ENCODE measurements at regions not wholly inside any gene's neighbourhood (a gene's known extent, or its start where the extent isn't known, plus 50 kb on each side); places are given as distances from the start of the nearest gene placed in this dataset.
A peak's percentile ranks its signal among the peaks of the same experiment; 100 is the strongest.

GRCh38 chr22:48335442-48336139, 1492.1 kb downstream of the BRD1 start:
- ATAC-seq (ENCODE audit: poor library complexity) (no peak), DNase-seq (no peak)
- intact Hi-C loops (cut with DNase I), result no loop called here

- intact Hi-C loops (cut with DNase I), result no loop called here
- no peak for ATAC-seq (ENCODE audit: poor library complexity)
- no peak for DNase-seq
Observed at GRCh38 chr22:48334971-48335370, 1492.7 kb downstream of the BRD1 start.

- no peak for ATAC-seq (ENCODE audit: poor library complexity)
- no peak for DNase-seq
- intact Hi-C loops (cut with DNase I), result no loop called here
Observed at GRCh38 chr22:48333816-48334735, 1493.6 kb downstream of the BRD1 start.

- no peak for DNase-seq
- ATAC-seq (ENCODE audit: poor library complexity), result no peak
- intact Hi-C loops (cut with DNase I), result no loop called here
Observed at GRCh38 chr22:48333323-48333763, 1494.3 kb downstream of the BRD1 start.

- DNase-seq (no peak), ATAC-seq (ENCODE audit: poor library complexity) (no peak)
- intact Hi-C loops (cut with DNase I), result no loop called here
Observed at GRCh38 chr22:48332438-48333322, 1495.0 kb downstream of the BRD1 start.

GRCh38 chr22:48331691-48332220, 1495.9 kb downstream of the BRD1 start:
- ATAC-seq (ENCODE audit: poor library complexity) (no peak), DNase-seq (no peak)
- intact Hi-C loops (cut with DNase I), result no loop called here

- no peak for ATAC-seq (ENCODE audit: poor library complexity)
- intact Hi-C loops (cut with DNase I), result no loop called here
Observed at GRCh38 chr22:48331266-48331665, 1496.4 kb downstream of the BRD1 start.

GRCh38 chr22:48327721-48328120, 1500.0 kb downstream of the BRD1 start:
- ATAC-seq (ENCODE audit: poor library complexity), result no peak
- no peak for DNase-seq
- intact Hi-C loops (cut with DNase I), result no loop called here

More at GRCh38 chr22:48331266-48331665, 1496.4 kb downstream of the BRD1 start:
- no peak for DNase-seq

GRCh38 chr22:48323746-48324145, 1503.9 kb downstream of the BRD1 start:
- ATAC-seq (ENCODE audit: poor library complexity), result no peak
- peak; percentile 16 for DNase-seq
- intact Hi-C loops (cut with DNase I), result no loop called here

GRCh38 chr22:48322907-48323306, 1504.8 kb downstream of the BRD1 start:
- ATAC-seq (ENCODE audit: poor library complexity) (no peak), DNase-seq (no peak)
- intact Hi-C loops (cut with DNase I), result no loop called here

- peak; percentile 20 for DNase-seq
- ATAC-seq (ENCODE audit: poor library complexity), result no peak
- intact Hi-C loops (cut with DNase I), result no loop called here
Observed at GRCh38 chr22:48321986-48322545, 1505.6 kb downstream of the BRD1 start.

- ATAC-seq (ENCODE audit: poor library complexity) (no peak), DNase-seq (peak; percentile 24)
- intact Hi-C loops (cut with DNase I), result no loop called here
Observed at GRCh38 chr22:48320683-48321451, 1506.8 kb downstream of the BRD1 start.

- DNase-seq, result no peak
- intact Hi-C loops (cut with DNase I), result no loop called here
- ATAC-seq (ENCODE audit: poor library complexity), result no peak
Observed at GRCh38 chr22:48320048-48320682, 1507.5 kb downstream of the BRD1 start.

GRCh38 chr22:48319321-48320047, 1508.2 kb downstream of the BRD1 start:
- intact Hi-C loops (cut with DNase I), result no loop called here

GRCh38 chr22:48318575-48319320, 1508.9 kb downstream of the BRD1 start:
- intact Hi-C loops (cut with DNase I), result no loop called here
- ATAC-seq (ENCODE audit: poor library complexity), result no peak
- DNase-seq, result peak; percentile 6

More at GRCh38 chr22:48319321-48320047, 1508.2 kb downstream of the BRD1 start:
- DNase-seq (peak; percentile 8), ATAC-seq (ENCODE audit: poor library complexity) (no peak)

GRCh38 chr22:48318173-48318572, 1509.5 kb downstream of the BRD1 start:
- intact Hi-C loops (cut with DNase I), result no loop called here
- ATAC-seq (ENCODE audit: poor library complexity) (no peak), DNase-seq (no peak)
